DOHH2 (cell line): ENCODE measurements at regions not wholly inside any gene's neighbourhood (a gene's known extent, or its start where the extent isn't known, plus 50 kb on each side); places are given as distances from the start of the nearest gene placed in this dataset.

ENCODE experiments used
- H3F3A ChIP-seq: fragments of 200-600 bp; sonication (generic), shearing (Covaris generic); 2 replicates; pipeline ENCODE4 v1.6.0; 2016; ENCODE audit warnings: antibody characterized with exemption, mild to moderate bottlenecking; ENCODE audit not compliant: control insufficient read depth, insufficient read depth
- H3K27ac ChIP-seq: fragments of 200-600 bp; sonication (generic); 2 replicates; pipeline ENCODE4 v1.5.1; 2014; ENCODE audit warnings: low read depth, mild to moderate bottlenecking, low read length, moderate library complexity
- H3K27me3 ChIP-seq: fragments of 200-600 bp; sonication (generic); 2 replicates; pipeline ENCODE4 v1.6.1; 2014; ENCODE audit warnings: mild to moderate bottlenecking, low read length, mixed read lengths; ENCODE audit not compliant: control insufficient read depth
- H3K36me3 ChIP-seq: fragments of 200-600 bp; sonication (generic); 2 replicates; pipeline ENCODE4 v1.6.1; 2014; ENCODE audit warnings: mild to moderate bottlenecking, low read length, moderate library complexity, mixed read lengths; ENCODE audit not compliant: control insufficient read depth
- H3K4me1 ChIP-seq: fragments of 200-600 bp; sonication (generic); 2 replicates; pipeline ENCODE4 v1.6.1; 2014; ENCODE audit warnings: mild to moderate bottlenecking, low read length, mixed read lengths; ENCODE audit not compliant: control insufficient read depth
- H3K4me2 ChIP-seq: fragments of 200-600 bp; sonication (generic); 2 replicates; pipeline ENCODE4 v1.6.0; 2014; ENCODE audit warnings: mild to moderate bottlenecking, low read length, moderate library complexity
- H3K4me3 ChIP-seq: fragments of 200-600 bp; sonication (generic); 2 replicates; pipeline ENCODE4 v1.5.1; 2014; ENCODE audit warnings: mild to moderate bottlenecking, low read length, mixed read lengths
- H3K79me2 ChIP-seq: fragments of 200-600 bp; sonication (generic); 2 replicates; pipeline ENCODE4 v1.6.1; 2014; ENCODE audit warnings: mild to moderate bottlenecking, low read length, mixed read lengths; ENCODE audit not compliant: control insufficient read depth
- H3K9me2 ChIP-seq: fragments of 200-600 bp; sonication (generic); replicated peaks from 2 replicates; pipeline ENCODE4 v1.6.1; 2014; ENCODE audit warnings: mild to moderate bottlenecking, low read length, mixed read lengths; ENCODE audit not compliant: control insufficient read depth
- H3K9me3 ChIP-seq: fragments of 200-600 bp; sonication (generic); 2 replicates; pipeline ENCODE4 v1.6.1; 2014; ENCODE audit warnings: antibody characterized with exemption, low read length, mixed read lengths; ENCODE audit not compliant: control insufficient read depth, insufficient read depth
- H4K20me1 ChIP-seq: fragments of 200-600 bp; sonication (generic); 2 replicates; pipeline ENCODE4 v1.6.0; 2014; ENCODE audit warnings: low read depth, mild to moderate bottlenecking, antibody characterized with exemption, low read length, moderate library complexity; ENCODE audit not compliant: control insufficient read depth, insufficient read depth
- CTCF ChIP-seq: fragments of 200-600 bp; sonication (generic); IDR thresholded peaks from one replicate; pipeline ENCODE4 v1.5.1; 2014; ENCODE audit warnings: antibody characterized with exemption, mild to moderate bottlenecking, low read depth, low read length; ENCODE audit not compliant: poor library complexity, severe bottlenecking
- EZH2phosphoT487 ChIP-seq: fragments of 200-600 bp; sonication (generic); IDR thresholded peaks from 2 replicates; pipeline ENCODE4 v1.6.1; 2017; ENCODE audit warnings: borderline replicate concordance, mild to moderate bottlenecking, antibody characterized with exemption, low read length, moderate library complexity, mixed read lengths

DNA sequence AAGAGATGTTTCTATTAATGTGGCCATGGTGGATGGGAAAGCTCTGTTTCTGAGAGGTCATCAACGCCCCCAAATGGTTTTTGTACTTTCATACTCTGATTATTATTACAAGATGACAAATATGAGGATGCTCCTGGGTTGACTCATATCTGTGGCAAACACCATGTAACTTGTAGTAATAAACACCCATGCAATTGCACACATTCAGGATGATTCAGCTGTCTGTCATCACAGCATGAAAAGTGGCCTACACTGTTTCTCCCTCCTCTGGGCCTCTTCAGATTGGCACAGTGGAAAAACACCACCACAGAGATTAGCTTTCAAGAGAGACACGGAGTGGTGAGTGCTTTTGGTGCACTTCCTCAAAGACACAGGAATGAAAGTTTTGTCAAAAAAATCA, 85.4 kb downstream of the MTNR1B start:
- H3K27ac ChIP-seq: no peak overlapping the region
- no peaks in the 10 kb centered on the region for H3K27me3 ChIP-seq

DNA sequence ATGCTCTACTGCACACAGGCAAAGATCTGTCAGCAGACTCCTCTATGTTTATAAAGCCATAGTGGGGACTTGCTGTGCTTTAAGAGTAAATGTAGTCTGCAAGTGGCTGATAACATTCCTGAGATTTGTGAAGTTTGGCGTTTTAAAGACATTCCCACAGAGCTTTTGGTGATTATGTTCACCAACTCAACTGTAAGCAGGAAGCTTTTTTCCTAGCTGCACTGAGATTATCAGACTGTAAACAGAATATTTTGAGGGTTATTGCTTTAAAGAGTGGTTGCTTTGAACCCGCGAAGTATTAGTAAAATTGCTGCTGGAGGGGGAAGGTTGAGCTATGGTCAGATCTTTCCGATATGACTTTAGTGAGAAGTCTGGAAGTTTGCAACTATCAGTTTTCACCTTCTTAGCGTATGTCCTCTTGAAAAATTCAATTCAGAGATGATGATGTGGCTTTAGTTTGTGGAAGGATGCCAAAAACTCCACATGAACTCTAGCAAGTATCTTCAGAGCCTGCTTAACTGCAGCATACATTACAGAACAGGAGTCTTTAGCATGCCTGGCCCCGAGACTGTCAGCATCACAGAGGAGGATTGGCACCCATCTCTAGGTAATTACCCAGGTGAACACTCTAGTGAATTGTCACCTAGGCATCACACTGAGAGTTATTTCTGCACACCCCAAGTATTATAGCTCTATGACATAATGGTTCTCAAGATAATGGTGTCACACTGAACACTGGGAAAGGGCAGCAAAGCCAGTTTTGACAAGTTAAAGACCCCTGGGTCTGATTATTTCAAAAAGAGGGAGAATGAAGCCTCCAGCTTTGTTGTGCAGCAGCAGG, 89.9 kb downstream of the MTNR1B start:
- Histone ChIP-seq H3K9me3 (no peaks in the 10 kb centered on the region), H3K4me2 (no peak overlapping the region), H3K27ac (no peak overlapping the region), H3K36me3 (no peaks in the 10 kb centered on the region), H3K4me1 (no peaks in the 10 kb centered on the region), H3K9me2 (no peaks in the 10 kb centered on the region), H4K20me1 (no peaks in the 10 kb centered on the region), H3F3A (no peaks in the 10 kb centered on the region), H3K79me2 (no peaks in the 10 kb centered on the region), H3K27me3 (no peaks in the 10 kb centered on the region), H3K4me3 (no peak overlapping the region)
- TF ChIP-seq EZH2phosphoT487 (no peak), CTCF (no peak)

More for the DNA sequence above, 85.4 kb downstream of the MTNR1B start:
- Histone ChIP-seq H3K36me3 (no peaks in the 10 kb centered on the region), H3F3A (no peaks in the 10 kb centered on the region), H4K20me1 (no peaks in the 10 kb centered on the region), H3K79me2 (no peaks in the 10 kb centered on the region), H3K4me2 (no peak overlapping the region), H3K9me3 (no peaks in the 10 kb centered on the region), H3K9me2 (no peaks in the 10 kb centered on the region), H3K4me1 (no peaks in the 10 kb centered on the region), H3K4me3 (no peak overlapping the region)
- TF ChIP-seq EZH2phosphoT487: no peak
- no peak for TF ChIP-seq CTCF

GRCh38 chr11:93063086-93063485, 93.6 kb downstream of the MTNR1B start:
- Histone ChIP-seq H3K4me1 (no peaks in the 10 kb centered on the region), H3K27ac (no peak overlapping the region), H3K4me2 (no peak overlapping the region), H3K36me3 (no peaks in the 10 kb centered on the region), H3K27me3 (no peaks in the 10 kb centered on the region), H4K20me1 (no peaks in the 10 kb centered on the region), H3F3A (no peaks in the 10 kb centered on the region), H3K9me2 (no peaks in the 10 kb centered on the region), H3K79me2 (no peaks in the 10 kb centered on the region), H3K4me3 (no peak overlapping the region), H3K9me3 (no peaks in the 10 kb centered on the region)
- TF ChIP-seq EZH2phosphoT487 (no peak), CTCF (no peak)
